ENCODE measurements at regions not wholly inside any gene's neighbourhood (a gene's known extent, or its start where the extent isn't known, plus 50 kb on each side); places are given as distances from the start of the nearest gene placed in this dataset.

DNA sequence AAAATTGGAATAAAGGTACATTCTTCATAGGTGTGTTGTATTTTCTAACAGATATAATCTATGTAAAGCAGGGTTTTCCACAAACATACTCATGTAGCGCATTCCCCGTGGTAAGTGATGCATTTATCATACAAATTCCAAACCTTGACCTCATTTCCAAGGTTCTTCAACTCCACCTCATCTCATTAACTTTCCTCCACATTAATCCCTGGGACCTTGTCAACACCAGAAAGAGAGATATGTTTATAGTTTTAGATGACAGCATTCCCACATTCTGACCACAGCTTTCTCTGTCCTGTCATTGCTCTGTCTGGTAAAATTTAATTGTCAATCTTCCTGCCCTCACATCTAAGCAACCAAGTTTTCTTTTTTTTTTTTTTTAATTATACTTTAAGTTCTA is 415.1 kb downstream of the TMEM161B start:
- TF ChIP-seq, protein P1, sequence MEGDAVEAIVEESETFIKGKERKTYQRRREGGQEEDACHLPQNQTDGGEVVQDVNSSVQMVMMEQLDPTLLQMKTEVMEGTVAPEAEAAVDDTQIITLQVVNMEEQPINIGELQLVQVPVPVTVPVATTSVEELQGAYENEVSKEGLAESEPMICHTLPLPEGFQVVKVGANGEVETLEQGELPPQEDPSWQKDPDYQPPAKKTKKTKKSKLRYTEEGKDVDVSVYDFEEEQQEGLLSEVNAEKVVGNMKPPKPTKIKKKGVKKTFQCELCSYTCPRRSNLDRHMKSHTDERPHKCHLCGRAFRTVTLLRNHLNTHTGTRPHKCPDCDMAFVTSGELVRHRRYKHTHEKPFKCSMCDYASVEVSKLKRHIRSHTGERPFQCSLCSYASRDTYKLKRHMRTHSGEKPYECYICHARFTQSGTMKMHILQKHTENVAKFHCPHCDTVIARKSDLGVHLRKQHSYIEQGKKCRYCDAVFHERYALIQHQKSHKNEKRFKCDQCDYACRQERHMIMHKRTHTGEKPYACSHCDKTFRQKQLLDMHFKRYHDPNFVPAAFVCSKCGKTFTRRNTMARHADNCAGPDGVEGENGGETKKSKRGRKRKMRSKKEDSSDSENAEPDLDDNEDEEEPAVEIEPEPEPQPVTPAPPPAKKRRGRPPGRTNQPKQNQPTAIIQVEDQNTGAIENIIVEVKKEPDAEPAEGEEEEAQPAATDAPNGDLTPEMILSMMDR (conservative IDR thresholded peaks at IDR 0.05 in 1 of 2, IDR thresholded peaks at IDR 0.05 in 1 of 2; ENCODE audit: extremely low read depth in 1 of 2, insufficient read depth in 1 of 2, low read depth in 1 of 2, low read length in 2 of 2) = no peak
- no peak for TF ChIP-seq EZH2 (IDR thresholded peaks at IDR 0.05; ENCODE audit: borderline replicate concordance, low read length)
